ENCODE measurements at regions not wholly inside any gene's neighbourhood (a gene's known extent, or its start where the extent isn't known, plus 50 kb on each side); places are given as distances from the start of the nearest gene placed in this dataset.

- Mint-ChIP-seq H3K4me1 (ENCODE audit: low read depth) (no peaks in the 10 kb centered on the region), H3K36me3 (ENCODE audit: insufficient read depth) (no peaks in the 10 kb centered on the region), H3K27me3 (peaks cover 20% of the 10 kb centered on the region), H3K9me3 (ENCODE audit: low read depth) (no peaks in the 10 kb centered on the region), H3K4me3 (ENCODE audit: low read depth) (no peak overlapping the region), H3K27ac (no peak overlapping the region)
- no peak for DNase-seq (ENCODE audit: low spot score, unreplicated experiment)
- TF ChIP-seq CTCF (IDR thresholded peaks at IDR 0.05; ENCODE audit: unreplicated experiment), result no peak
Measured at GRCh38 chr16:86970726-86971125, 346.5 kb downstream of the C16orf95 start.

- Mint-ChIP-seq H3K9me3 (ENCODE audit: low read depth) (no peaks in the 10 kb centered on the region), H3K36me3 (ENCODE audit: insufficient read depth) (no peaks in the 10 kb centered on the region), H3K4me1 (ENCODE audit: low read depth) (no peaks in the 10 kb centered on the region), H3K27me3 (peaks cover 17% of the 10 kb centered on the region), H3K4me3 (ENCODE audit: low read depth) (no peak overlapping the region), H3K27ac (no peak overlapping the region)
- DNase-seq (ENCODE audit: low spot score, unreplicated experiment), result no peak
- no peak for TF ChIP-seq CTCF (IDR thresholded peaks at IDR 0.05; ENCODE audit: unreplicated experiment)
Measured at GRCh38 chr16:86971251-86971650, 345.9 kb downstream of the C16orf95 start.

- no peak overlapping the region for H3K27ac Mint-ChIP-seq
- no peak overlapping the region for H3K4me3 Mint-ChIP-seq (ENCODE audit: low read depth)
- H3K4me1 Mint-ChIP-seq (ENCODE audit: low read depth), result no peaks in the 10 kb centered on the region
- no peaks in the 10 kb centered on the region for H3K9me3 Mint-ChIP-seq (ENCODE audit: low read depth)
- TF ChIP-seq CTCF (IDR thresholded peaks at IDR 0.05; ENCODE audit: unreplicated experiment), result no peak
- no peaks in the 10 kb centered on the region for H3K36me3 Mint-ChIP-seq (ENCODE audit: insufficient read depth)
- no peak for DNase-seq (ENCODE audit: low spot score, unreplicated experiment)
- no peaks in the 10 kb centered on the region for H3K27me3 Mint-ChIP-seq
Measured at GRCh38 chr16:86974120-86974519, 343.1 kb downstream of the C16orf95 start.

GRCh38 chr16:86975445-86975844 lies 341.7 kb downstream of the C16orf95 start:
- no peak overlapping the region for H3K27ac Mint-ChIP-seq
- no peaks in the 10 kb centered on the region for H3K36me3 Mint-ChIP-seq (ENCODE audit: insufficient read depth)
- H3K9me3 Mint-ChIP-seq (ENCODE audit: low read depth), result no peaks in the 10 kb centered on the region
- no peak overlapping the region for H3K4me3 Mint-ChIP-seq (ENCODE audit: low read depth)
- no peaks in the 10 kb centered on the region for H3K4me1 Mint-ChIP-seq (ENCODE audit: low read depth)
- no peak for DNase-seq (ENCODE audit: low spot score, unreplicated experiment)
- no peak for TF ChIP-seq CTCF (IDR thresholded peaks at IDR 0.05; ENCODE audit: unreplicated experiment)
- peaks cover 6% of the 10 kb centered on the region for H3K27me3 Mint-ChIP-seq

- DNase-seq (ENCODE audit: low spot score, unreplicated experiment), result no peak
- peaks cover 9% of the 10 kb centered on the region for H3K27me3 Mint-ChIP-seq
- no peaks in the 10 kb centered on the region for H3K36me3 Mint-ChIP-seq (ENCODE audit: insufficient read depth)
Measured at GRCh38 chr16:86977076-86977676, 340.0 kb downstream of the C16orf95 start.

More at GRCh38 chr16:86977076-86977676, 340.0 kb downstream of the C16orf95 start:
- Mint-ChIP-seq H3K4me3 (ENCODE audit: low read depth) (no peak overlapping the region), H3K9me3 (ENCODE audit: low read depth) (no peaks in the 10 kb centered on the region), H3K27ac (no peak overlapping the region), H3K4me1 (ENCODE audit: low read depth) (no peaks in the 10 kb centered on the region)
- no peak for TF ChIP-seq CTCF (IDR thresholded peaks at IDR 0.05; ENCODE audit: unreplicated experiment)
